ENCODE measurements at regions not wholly inside any gene's neighbourhood (a gene's known extent, or its start where the extent isn't known, plus 50 kb on each side); places are given as distances from the start of the nearest gene placed in this dataset.

DNA sequence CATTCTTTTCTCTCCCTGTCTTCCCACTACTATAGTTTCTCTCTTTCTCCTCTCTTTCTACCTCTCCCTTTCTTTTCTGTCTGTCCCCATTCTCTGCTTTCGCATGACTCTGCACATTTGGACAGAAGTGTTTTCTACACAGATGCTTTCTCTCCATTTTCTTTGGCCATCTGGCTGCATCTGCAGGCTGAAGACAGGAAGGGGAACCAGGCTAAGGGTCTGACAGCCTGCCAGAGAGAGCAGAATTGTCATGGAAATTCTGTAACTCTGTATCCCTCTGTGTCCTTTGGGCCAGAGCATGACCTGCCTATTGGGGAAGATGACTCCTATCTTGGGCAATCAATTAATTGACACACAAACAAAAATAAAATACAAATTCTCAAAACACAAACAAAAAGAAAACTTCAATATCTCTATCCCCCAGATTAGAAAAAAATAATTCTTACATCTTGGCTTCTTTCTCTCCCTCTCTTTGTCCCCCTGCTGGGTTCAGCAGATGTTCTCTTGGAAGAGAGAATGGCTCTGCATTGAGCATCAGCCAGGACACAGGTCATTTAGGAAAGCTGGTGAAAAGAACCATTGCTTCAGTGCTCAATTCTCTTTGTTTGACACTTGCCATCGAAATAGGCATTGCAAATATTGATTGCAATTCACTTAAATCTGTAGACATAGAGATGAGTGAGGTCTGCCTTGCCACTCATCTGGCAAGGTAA lies 415.9 kb upstream of the KLF4 start:
- Histone ChIP-seq H3K36me3 (no peaks in the 10 kb centered on the region), H3K27ac (no peak overlapping the region), H3K27me3 (no peaks in the 10 kb centered on the region), H3K9me3 (no peaks in the 10 kb centered on the region), H3K4me3 (no peak overlapping the region), H3K4me1 (no peaks in the 10 kb centered on the region)
- ATAC-seq (ENCODE audit: low FRiP score in 2 of 2) (peak in 1 of 2 donors; percentile 48), DNase-seq (no peak)
- no peak for TF ChIP-seq EP300 (IDR thresholded peaks at IDR 0.05)
- no peak for TF ChIP-seq POLR2AphosphoS5 (IDR thresholded peaks at IDR 0.05)
- TF ChIP-seq POLR2A (IDR thresholded peaks at IDR 0.05), result no peak
- TF ChIP-seq, protein P1, sequence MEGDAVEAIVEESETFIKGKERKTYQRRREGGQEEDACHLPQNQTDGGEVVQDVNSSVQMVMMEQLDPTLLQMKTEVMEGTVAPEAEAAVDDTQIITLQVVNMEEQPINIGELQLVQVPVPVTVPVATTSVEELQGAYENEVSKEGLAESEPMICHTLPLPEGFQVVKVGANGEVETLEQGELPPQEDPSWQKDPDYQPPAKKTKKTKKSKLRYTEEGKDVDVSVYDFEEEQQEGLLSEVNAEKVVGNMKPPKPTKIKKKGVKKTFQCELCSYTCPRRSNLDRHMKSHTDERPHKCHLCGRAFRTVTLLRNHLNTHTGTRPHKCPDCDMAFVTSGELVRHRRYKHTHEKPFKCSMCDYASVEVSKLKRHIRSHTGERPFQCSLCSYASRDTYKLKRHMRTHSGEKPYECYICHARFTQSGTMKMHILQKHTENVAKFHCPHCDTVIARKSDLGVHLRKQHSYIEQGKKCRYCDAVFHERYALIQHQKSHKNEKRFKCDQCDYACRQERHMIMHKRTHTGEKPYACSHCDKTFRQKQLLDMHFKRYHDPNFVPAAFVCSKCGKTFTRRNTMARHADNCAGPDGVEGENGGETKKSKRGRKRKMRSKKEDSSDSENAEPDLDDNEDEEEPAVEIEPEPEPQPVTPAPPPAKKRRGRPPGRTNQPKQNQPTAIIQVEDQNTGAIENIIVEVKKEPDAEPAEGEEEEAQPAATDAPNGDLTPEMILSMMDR (IDR thresholded peaks at IDR 0.05), result no peak
- WGBS, 2 donors, result 57 to 83% methylated on average over 2 of the region's 2 CpGs

DNA sequence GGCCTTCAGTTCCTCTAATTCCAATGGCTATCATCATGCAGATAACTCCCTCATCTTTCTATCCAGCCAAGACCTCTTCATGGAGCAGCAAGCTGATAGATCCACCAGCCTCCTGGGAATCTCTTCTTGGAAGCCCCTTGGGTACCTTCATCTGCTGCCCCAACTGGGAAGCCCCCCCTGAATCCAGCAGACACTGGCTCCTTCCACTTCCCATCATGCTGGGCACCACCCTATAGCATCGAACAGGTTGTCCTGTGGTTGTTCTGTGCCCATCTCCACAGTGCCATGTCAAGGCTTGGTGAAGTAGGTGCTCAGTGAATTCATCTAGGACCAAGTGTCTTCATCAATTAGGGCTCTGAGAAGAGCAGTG lies 410.4 kb upstream of the KLF4 start:
- 88% methylated on average over 1 of the region's 1 CpG; no CpG with 5 or more reads in 1 of the 2 donors for WGBS, 2 donors
- DNase-seq (no peak), ATAC-seq (ENCODE audit: low FRiP score in 2 of 2) (no peak)
- no peaks in the 10 kb centered on the region for H3K27me3 ChIP-seq
- H3K4me3 ChIP-seq, result no peak overlapping the region
- H3K9me3 ChIP-seq, result no peaks in the 10 kb centered on the region
- H3K27ac ChIP-seq, result no peak overlapping the region
- no peaks in the 10 kb centered on the region for H3K36me3 ChIP-seq
- TF ChIP-seq, protein P1 (IDR thresholded peaks at IDR 0.05), result no peak
- TF ChIP-seq EP300 (IDR thresholded peaks at IDR 0.05) (no peak), POLR2A (IDR thresholded peaks at IDR 0.05) (no peak), POLR2AphosphoS5 (IDR thresholded peaks at IDR 0.05) (no peak)
- no peaks in the 10 kb centered on the region for H3K4me1 ChIP-seq

DNA sequence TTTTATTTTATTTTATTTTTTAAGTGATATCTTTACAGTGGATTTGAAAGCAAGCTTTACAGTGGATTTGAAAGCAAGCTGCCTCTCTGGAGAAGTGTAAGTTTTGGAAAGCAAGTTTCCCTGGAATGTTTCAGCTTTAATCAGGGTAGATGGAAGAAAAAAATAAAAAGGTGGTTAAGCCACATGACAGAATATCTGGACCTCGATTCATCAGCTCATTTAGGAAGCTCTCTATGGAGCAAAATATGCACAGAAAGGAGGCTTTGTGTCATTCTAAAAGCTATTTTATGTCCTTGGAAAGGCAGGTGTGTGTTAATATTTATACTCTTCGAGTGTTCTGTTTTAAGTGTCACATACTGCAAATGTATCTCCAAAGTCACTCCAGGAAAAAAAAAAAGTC lies 409.2 kb upstream of the KLF4 start:
- H3K9me3 ChIP-seq, result no peaks in the 10 kb centered on the region
- WGBS, 2 donors, result 46 to 52% methylated on average over 2 of the region's 2 CpGs
- TF ChIP-seq, protein P1 (IDR thresholded peaks at IDR 0.05), result no peak
- no peak for TF ChIP-seq POLR2A (IDR thresholded peaks at IDR 0.05)
- no peak for TF ChIP-seq EP300 (IDR thresholded peaks at IDR 0.05)
- TF ChIP-seq POLR2AphosphoS5 (IDR thresholded peaks at IDR 0.05), result no peak
- DNase-seq (no peak), ATAC-seq (ENCODE audit: low FRiP score in 2 of 2) (no peak)
- H3K4me1 ChIP-seq, result no peaks in the 10 kb centered on the region
- H3K27ac ChIP-seq, result no peak overlapping the region
- no peaks in the 10 kb centered on the region for H3K27me3 ChIP-seq
- no peak overlapping the region for H3K4me3 ChIP-seq
- no peaks in the 10 kb centered on the region for H3K36me3 ChIP-seq

DNA sequence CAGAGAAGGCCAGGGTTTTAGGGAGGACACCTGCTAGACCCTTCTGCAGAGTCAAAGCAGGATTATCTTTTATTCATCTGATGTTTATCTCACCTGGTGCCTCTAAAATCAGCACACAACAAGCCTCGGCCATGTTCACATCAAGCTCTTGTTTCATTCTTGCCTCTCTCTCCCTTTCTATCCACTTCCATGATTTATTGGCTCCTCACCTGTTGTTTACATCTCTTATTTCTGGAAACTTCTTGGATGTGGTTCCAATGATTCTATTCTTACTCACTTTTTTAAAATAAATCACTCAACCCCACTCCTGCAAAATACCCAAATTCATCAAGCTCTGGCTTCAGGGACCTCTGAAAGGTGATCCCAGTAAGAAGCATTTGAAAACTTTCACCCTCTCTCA lies 407.0 kb upstream of the KLF4 start:
- WGBS, 2 donors, result 92 to 94% methylated on average over 1 of the region's 1 CpG
- Histone ChIP-seq H3K9me3 (no peaks in the 10 kb centered on the region), H3K4me1 (no peaks in the 10 kb centered on the region), H3K4me3 (no peak overlapping the region), H3K27ac (no peak overlapping the region), H3K36me3 (no peaks in the 10 kb centered on the region), H3K27me3 (no peaks in the 10 kb centered on the region)
- TF ChIP-seq EP300 (IDR thresholded peaks at IDR 0.05) (no peak), POLR2A (IDR thresholded peaks at IDR 0.05) (no peak), POLR2AphosphoS5 (IDR thresholded peaks at IDR 0.05) (no peak)
- TF ChIP-seq, protein P1 (IDR thresholded peaks at IDR 0.05), result no peak
- ATAC-seq (ENCODE audit: low FRiP score in 2 of 2) (no peak), DNase-seq (no peak)

DNA sequence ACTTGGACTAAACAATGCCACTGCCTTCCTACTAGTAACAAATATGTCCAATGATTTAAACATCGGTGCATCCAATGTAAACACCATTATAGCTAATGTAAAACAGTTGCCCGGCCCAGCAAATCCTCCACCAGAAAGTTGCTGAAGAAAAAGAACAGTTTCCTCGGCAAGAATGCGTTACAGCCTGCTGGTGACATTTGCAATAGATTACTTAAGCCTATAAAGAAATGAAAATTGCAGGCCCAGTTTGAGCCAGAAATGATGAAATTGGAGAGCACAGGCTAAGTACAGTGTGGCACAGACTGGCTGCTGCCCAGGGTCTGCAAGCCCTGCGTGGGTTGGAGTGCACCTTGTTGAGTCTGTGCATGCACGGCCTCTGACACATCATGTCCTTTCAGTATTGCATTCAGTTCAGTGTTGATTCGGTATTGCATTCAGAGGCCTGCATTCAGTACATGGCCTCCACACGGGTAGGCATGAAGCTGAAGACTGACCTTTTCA lies 406.0 kb upstream of the KLF4 start:
- H3K9me3 ChIP-seq, result no peaks in the 10 kb centered on the region
- DNase-seq (no peak), ATAC-seq (ENCODE audit: low FRiP score in 2 of 2) (no peak)
- no peaks in the 10 kb centered on the region for H3K36me3 ChIP-seq
- TF ChIP-seq POLR2A (IDR thresholded peaks at IDR 0.05), result no peak
- TF ChIP-seq, protein P1 (IDR thresholded peaks at IDR 0.05), result no peak
- TF ChIP-seq EP300 (IDR thresholded peaks at IDR 0.05), result no peak
- 51 to 70% methylated on average over 6 to 8 of the region's 8 CpGs for WGBS, 2 donors
- H3K4me3 ChIP-seq, result no peak overlapping the region
- no peaks in the 10 kb centered on the region for H3K27me3 ChIP-seq
- no peak overlapping the region for H3K27ac ChIP-seq
- H3K4me1 ChIP-seq, result no peaks in the 10 kb centered on the region
